H9 (cell line): ENCODE measurements at regions not wholly inside any gene's neighbourhood (a gene's known extent, or its start where the extent isn't known, plus 50 kb on each side); places are given as distances from the start of the nearest gene placed in this dataset.

ENCODE experiments used
- DNase-seq: peaks from one replicate; pipeline ENCODE4 v3.0.0-alpha.2; 2017
- H2AFZ ChIP-seq: one replicate; pipeline ENCODE4 v1.6.1; 2013; ENCODE audit warnings: mild to moderate bottlenecking, low read length, control low read depth, moderate library complexity
- H2AK5ac ChIP-seq: 2 replicates; pipeline ENCODE4 v1.6.1; 2013; ENCODE audit warnings: low read length, control low read depth, mixed read lengths; ENCODE audit not compliant: insufficient read length
- H2BK120ac ChIP-seq: one replicate; pipeline ENCODE4 v1.6.1; 2013; ENCODE audit warnings: low read depth, mild to moderate bottlenecking, low read length, control low read depth, inconsistent platforms; ENCODE audit not compliant: poor library complexity, severe bottlenecking
- H2BK12ac ChIP-seq: 2 replicates; pipeline ENCODE4 v1.6.1; 2013; ENCODE audit warnings: low read length, control low read depth, mixed read lengths, low read depth; ENCODE audit not compliant: insufficient read length
- H2BK15ac ChIP-seq: 2 replicates; pipeline ENCODE4 v1.6.1; 2013; ENCODE audit warnings: low read depth, low read length, control low read depth
- H2BK20ac ChIP-seq: one replicate; pipeline ENCODE4 v1.6.1; 2013; ENCODE audit warnings: low read depth, mild to moderate bottlenecking, low read length, control low read depth, inconsistent platforms; ENCODE audit not compliant: poor library complexity, severe bottlenecking
- H2BK5ac ChIP-seq: 2 replicates; pipeline ENCODE4 v1.6.1; 2013; ENCODE audit warnings: low read length, control low read depth, mixed read lengths; ENCODE audit not compliant: insufficient read length
- H3K14ac ChIP-seq: 2 replicates; pipeline ENCODE4 v1.6.1; 2013; ENCODE audit warnings: low read length, control low read depth; ENCODE audit not compliant: insufficient read depth
- H3K18ac ChIP-seq: 2 replicates; pipeline ENCODE4 v1.6.1; 2013; ENCODE audit warnings: low read depth, mild to moderate bottlenecking, mixed read lengths, low read length, control low read depth; ENCODE audit not compliant: insufficient read length
- H3K23ac ChIP-seq: 2 replicates; pipeline ENCODE4 v1.6.1; 2013; ENCODE audit warnings: low read length, control low read depth, mixed read lengths, low read depth; ENCODE audit not compliant: insufficient read length
- H3K23me2 ChIP-seq: 2 replicates; pipeline ENCODE4 v1.6.1; 2013; ENCODE audit warnings: low read depth, mild to moderate bottlenecking, mixed read lengths, low read length, control low read depth; ENCODE audit not compliant: insufficient read length, poor library complexity, severe bottlenecking
- H3K27ac ChIP-seq: 2 replicates; pipeline ENCODE4 v1.5.1; 2013; ENCODE audit warnings: low read length, control low read depth, mixed read lengths, low read depth; ENCODE audit not compliant: insufficient read length
- H3K27me3 ChIP-seq: 2 replicates; pipeline ENCODE4 v1.6.1; 2013; ENCODE audit warnings: low read length, control low read depth, inconsistent platforms; ENCODE audit not compliant: insufficient read depth
- H3K4ac ChIP-seq: 2 replicates; pipeline ENCODE4 v1.6.1; 2013; ENCODE audit warnings: low read depth, mild to moderate bottlenecking, control low read depth, inconsistent platforms, low read length, moderate library complexity
- H3K4me1 ChIP-seq: 2 replicates; pipeline ENCODE4 v1.6.1; 2013; ENCODE audit warnings: low read length, control low read depth, inconsistent platforms; ENCODE audit not compliant: insufficient read depth
- H3K4me2 ChIP-seq: 2 replicates; pipeline ENCODE4 v1.6.1; 2013; ENCODE audit warnings: low read length, control low read depth, mixed read lengths; ENCODE audit not compliant: insufficient read length, insufficient read depth
- H3K56ac ChIP-seq: 2 replicates; pipeline ENCODE4 v1.6.1; 2013; ENCODE audit warnings: low read depth, mild to moderate bottlenecking, mixed read lengths, low read length, control low read depth; ENCODE audit not compliant: insufficient read length
- H3K79me1 ChIP-seq: 2 replicates; pipeline ENCODE4 v1.6.1; 2013; ENCODE audit warnings: low read depth, mild to moderate bottlenecking, moderate library complexity, low read length, control low read depth, inconsistent platforms; ENCODE audit not compliant: insufficient read depth, poor library complexity, severe bottlenecking
- H3K79me2 ChIP-seq: 2 replicates; pipeline ENCODE4 v1.6.1; 2013; ENCODE audit warnings: low read length, control low read depth, inconsistent platforms; ENCODE audit not compliant: insufficient read depth
- H3K9ac ChIP-seq: 2 replicates; pipeline ENCODE4 v1.6.1; 2013; ENCODE audit warnings: low read length, control low read depth, mixed read lengths; ENCODE audit not compliant: insufficient read length; ENCODE audit errors: extremely low read depth
- H3K9me3 ChIP-seq: one replicate; pipeline ENCODE4 v1.6.1; 2013; ENCODE audit warnings: low read depth, low read length, inconsistent platforms; ENCODE audit not compliant: control insufficient read depth
- H3T11ph ChIP-seq: one replicate; pipeline ENCODE4 v1.6.1; 2013; ENCODE audit warnings: mild to moderate bottlenecking, low read length, control low read depth, inconsistent platforms
- H4K20me1 ChIP-seq: one replicate; pipeline ENCODE4 v1.6.1; 2013; ENCODE audit not compliant: control insufficient read depth, insufficient read length, insufficient read depth
- H4K5ac ChIP-seq: 2 replicates; pipeline ENCODE4 v1.6.1; 2013; ENCODE audit warnings: low read depth, mild to moderate bottlenecking, mixed read lengths, low read length, control low read depth; ENCODE audit not compliant: insufficient read length
- H4K8ac ChIP-seq: replicated peaks from 2 replicates; pipeline ENCODE4 v1.6.1; 2013; ENCODE audit warnings: low read length, control low read depth, mixed read lengths, low read depth; ENCODE audit not compliant: insufficient read length
- H4K91ac ChIP-seq: 2 replicates; pipeline ENCODE4 v1.6.1; 2013; ENCODE audit warnings: low read depth, mild to moderate bottlenecking, moderate library complexity, mixed read lengths, low read length, control low read depth; ENCODE audit not compliant: insufficient read length
- H3K27ac Mint-ChIP-seq, 3 experiments: 2 replicates in 2 of 3; 3 replicates in 1 of 3; pipeline ENCODE4 v1.8.0; 2020 to 2021; ENCODE audit warnings: mixed read lengths in 3 of 3, mild to moderate bottlenecking in 1 of 3, moderate library complexity in 1 of 3
- H3K27me3 Mint-ChIP-seq: 2 replicates; pipeline ENCODE4 v1.8.0; 2021; ENCODE audit warnings: low read depth, mild to moderate bottlenecking, moderate library complexity, mixed read lengths
- H3K36me3 Mint-ChIP-seq, 3 experiments: 2 replicates in 2 of 3; 3 replicates in 1 of 3; pipeline ENCODE4 v1.8.0; 2020 to 2021; ENCODE audit warnings: low read depth in 3 of 3, mixed read lengths in 3 of 3; ENCODE audit not compliant: insufficient read depth in 1 of 3
- H3K4me1 Mint-ChIP-seq, 2 experiments: 2 replicates each; pipeline ENCODE4 v1.8.0; 2020; ENCODE audit warnings: mixed read lengths in 2 of 2
- H3K4me3 Mint-ChIP-seq, 2 experiments: 2 replicates in 1 of 2; 3 replicates in 1 of 2; pipeline ENCODE4 v1.8.0; 2020 to 2021; ENCODE audit warnings: mild to moderate bottlenecking in 2 of 2, mixed read lengths in 2 of 2, moderate library complexity in 1 of 2
- H3K9me3 Mint-ChIP-seq, 2 experiments: 2 replicates in 1 of 2; 3 replicates in 1 of 2; pipeline ENCODE4 v1.8.0; 2020; ENCODE audit warnings: mild to moderate bottlenecking in 2 of 2, mixed read lengths in 2 of 2, moderate library complexity in 1 of 2
- WGBS: extraction: QIAGEN DNeasy Blood & Tissue Kit; methylation state at CpG from one replicate; pipeline ENCODE4 v1.1.7; 2013; ENCODE audit warnings: missing lambda C conversion rate, low lambda C conversion rate, mixed read lengths; ENCODE audit not compliant: insufficient read length; ENCODE audit errors: extremely low coverage; 5-methylcytosine and 5-hydroxymethylcytosine counted together
- TF ChIP-seq, protein P1 (sequence below): fragments of 200-600 bp; sonication (generic); conservative IDR thresholded peaks from 3 replicates; pipeline ENCODE4 v1.8.0; 2021; ENCODE audit warnings: antibody characterized with exemption, mild to moderate bottlenecking

GRCh38 chr1:195450794-195451193 lies 1157.4 kb downstream of the KCNT2 start:
- Histone ChIP-seq H2BK12ac (no peak overlapping the region), H3K27me3 (no peaks in the 10 kb centered on the region), H3K18ac (no peak overlapping the region), H3K4ac (no peak overlapping the region), H3T11ph (no peak overlapping the region), H2AK5ac (no peak overlapping the region), H2BK20ac (no peak overlapping the region), H3K23ac (no peak overlapping the region), H4K8ac (no peak overlapping the region), H2AFZ (no peak overlapping the region), H2BK120ac (no peak overlapping the region), H4K5ac (no peak overlapping the region), H3K9me3 (no peaks in the 10 kb centered on the region), H3K14ac (no peak overlapping the region), H3K23me2 (no peaks in the 10 kb centered on the region), H2BK5ac (no peak overlapping the region), H3K27ac (no peak overlapping the region), H3K4me1 (no peaks in the 10 kb centered on the region), H3K79me1 (no peaks in the 10 kb centered on the region), H2BK15ac (no peak overlapping the region), H3K79me2 (no peaks in the 10 kb centered on the region), H4K91ac (no peak overlapping the region), H3K56ac (no peak overlapping the region), H3K4me2 (no peak overlapping the region), H3K9ac (no peak overlapping the region), H4K20me1 (no peaks in the 10 kb centered on the region)
- Mint-ChIP-seq H3K4me3 (no peak overlapping the region), H3K4me1 (peaks cover 15 to 20% of the 10 kb centered on the region in 2 experiments), H3K9me3 (peaks cover 0 to 16% of the 10 kb centered on the region in 2 experiments; a peak in 3 of 5 replicates), H3K36me3 (peaks cover 2 to 9% (median 5%) of the 10 kb centered on the region in 3 experiments; a peak in 5 of 7 replicates), H3K27ac (no peak overlapping the region), H3K27me3 (no peaks in the 10 kb centered on the region)
- WGBS, result no CpG with 5 or more reads among the region's 2 CpGs
- DNase-seq, result no peak
- TF ChIP-seq, protein P1, sequence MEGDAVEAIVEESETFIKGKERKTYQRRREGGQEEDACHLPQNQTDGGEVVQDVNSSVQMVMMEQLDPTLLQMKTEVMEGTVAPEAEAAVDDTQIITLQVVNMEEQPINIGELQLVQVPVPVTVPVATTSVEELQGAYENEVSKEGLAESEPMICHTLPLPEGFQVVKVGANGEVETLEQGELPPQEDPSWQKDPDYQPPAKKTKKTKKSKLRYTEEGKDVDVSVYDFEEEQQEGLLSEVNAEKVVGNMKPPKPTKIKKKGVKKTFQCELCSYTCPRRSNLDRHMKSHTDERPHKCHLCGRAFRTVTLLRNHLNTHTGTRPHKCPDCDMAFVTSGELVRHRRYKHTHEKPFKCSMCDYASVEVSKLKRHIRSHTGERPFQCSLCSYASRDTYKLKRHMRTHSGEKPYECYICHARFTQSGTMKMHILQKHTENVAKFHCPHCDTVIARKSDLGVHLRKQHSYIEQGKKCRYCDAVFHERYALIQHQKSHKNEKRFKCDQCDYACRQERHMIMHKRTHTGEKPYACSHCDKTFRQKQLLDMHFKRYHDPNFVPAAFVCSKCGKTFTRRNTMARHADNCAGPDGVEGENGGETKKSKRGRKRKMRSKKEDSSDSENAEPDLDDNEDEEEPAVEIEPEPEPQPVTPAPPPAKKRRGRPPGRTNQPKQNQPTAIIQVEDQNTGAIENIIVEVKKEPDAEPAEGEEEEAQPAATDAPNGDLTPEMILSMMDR, result no peak
